Muscle of back (tissue), 3 donors: ENCODE measurements at regions not wholly inside any gene's neighbourhood (a gene's known extent, or its start where the extent isn't known, plus 50 kb on each side); places are given as distances from the start of the nearest gene placed in this dataset.
"Not testable (repeated sequence)": the region's sequence is repeated elsewhere in the genome, so short reads cannot be mapped to it uniquely, and the experiment has no call there.

Experiments
- DNase-seq, 3 donors: peaks; one replicate each; pipeline versions ENCODE4 v3.0.0 to v3.0.0-alpha.2; 2013

- DNase-seq, result no peak
These were observed 237.2 kb downstream of the TOX3 start for GRCh38 chr16:52309446-52310416.

GRCh38 chr16:52308051-52308450, 238.9 kb downstream of the TOX3 start:
- DNase-seq, result no peak

DNA sequence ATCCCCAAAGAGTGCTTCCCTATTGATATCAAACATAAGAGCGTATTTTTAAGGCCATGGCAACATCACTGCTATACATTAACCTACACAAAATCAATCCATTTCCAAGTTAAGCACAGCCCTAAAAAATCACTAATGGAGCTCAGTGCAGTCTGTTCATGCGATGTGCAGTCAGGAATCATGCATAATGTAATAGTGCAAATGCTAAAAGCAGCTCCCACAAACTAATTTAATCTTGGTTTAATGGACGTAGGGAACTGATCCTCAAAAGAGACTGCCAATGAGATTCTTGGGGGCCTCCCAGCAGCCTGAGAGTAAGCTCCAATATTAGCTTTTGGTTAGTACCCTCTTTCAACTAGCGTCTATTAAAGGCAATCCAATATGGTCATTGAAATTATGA, 245.9 kb downstream of the TOX3 start:
- DNase-seq, result no peak

- DNase-seq, result no peak
These were observed 248.2 kb downstream of the TOX3 start for GRCh38 chr16:52298769-52299168.

- DNase-seq, result not testable (repeated sequence)
These were observed 250.1 kb downstream of the TOX3 start for GRCh38 chr16:52296706-52297315.

DNA sequence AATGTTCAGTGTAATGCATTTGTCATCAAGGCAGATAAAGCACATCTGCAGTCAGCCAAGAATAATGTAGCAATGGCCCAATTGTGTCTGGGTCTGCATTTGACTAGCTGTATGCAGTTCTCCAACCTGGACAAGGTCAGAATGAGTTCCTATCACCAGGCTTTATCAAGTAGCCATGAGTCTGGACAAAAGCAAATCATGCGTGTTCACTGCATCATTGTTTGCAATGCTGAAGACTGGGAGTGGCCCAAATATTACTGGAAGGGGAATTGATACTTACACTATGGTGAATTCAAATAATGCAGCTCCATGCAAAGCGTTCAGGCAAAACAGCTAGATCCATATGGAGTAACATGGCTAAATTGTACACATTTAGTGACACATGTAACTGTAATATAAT, 250.9 kb downstream of the TOX3 start:
- DNase-seq, result no peak

DNA sequence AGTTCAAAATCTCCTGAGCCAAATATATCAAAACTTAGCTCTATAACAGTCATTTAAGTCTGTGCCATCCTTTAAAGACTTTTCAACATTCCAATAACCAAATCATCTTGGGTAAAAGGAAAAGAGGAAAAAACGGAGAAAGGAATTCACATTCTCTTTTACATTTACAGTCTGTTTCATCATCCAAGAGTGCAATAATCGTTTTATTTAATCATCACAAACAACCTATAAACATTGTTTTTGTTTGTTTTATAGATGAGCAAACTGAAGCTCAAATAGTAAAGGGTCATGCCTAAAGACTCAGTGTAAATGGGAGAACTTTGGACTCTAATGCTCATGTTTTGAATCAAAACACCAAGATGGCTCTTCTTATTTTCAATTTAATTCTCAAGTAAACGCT, 252.3 kb downstream of the TOX3 start:
- DNase-seq, result no peak

DNA sequence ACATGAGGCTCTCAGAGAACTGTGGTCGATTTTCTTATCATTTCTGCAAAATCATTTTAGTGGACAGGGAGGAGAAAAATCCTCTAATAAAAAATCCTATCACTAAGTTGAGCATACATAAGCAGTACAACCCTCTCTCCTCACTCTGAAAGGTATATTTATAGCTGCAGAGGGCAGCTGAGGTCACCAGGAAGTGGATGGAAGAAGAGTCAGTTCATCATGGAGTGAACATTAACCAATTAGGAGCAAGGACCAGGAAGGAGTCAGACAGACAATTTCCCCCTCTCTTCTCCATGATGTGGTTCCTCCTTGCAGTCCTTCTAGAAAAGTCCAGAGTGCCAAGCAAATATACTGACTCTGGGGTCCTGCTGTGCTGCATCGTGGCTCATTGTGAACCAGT, 253.7 kb downstream of the TOX3 start:
- DNase-seq, result no peak

GRCh38 chr16:52283584-52284375, 263.2 kb downstream of the TOX3 start:
- no peak for DNase-seq

- peak in 1 of 3 donors; percentile 6 for DNase-seq
These were observed 263.9 kb downstream of the TOX3 start for GRCh38 chr16:52283018-52283417.

GRCh38 chr16:52280086-52280485, 266.9 kb downstream of the TOX3 start:
- DNase-seq, result no peak

GRCh38 chr16:52271088-52271750, 275.7 kb downstream of the TOX3 start:
- DNase-seq, result peak in 1 of 3 donors; percentile 5

DNA sequence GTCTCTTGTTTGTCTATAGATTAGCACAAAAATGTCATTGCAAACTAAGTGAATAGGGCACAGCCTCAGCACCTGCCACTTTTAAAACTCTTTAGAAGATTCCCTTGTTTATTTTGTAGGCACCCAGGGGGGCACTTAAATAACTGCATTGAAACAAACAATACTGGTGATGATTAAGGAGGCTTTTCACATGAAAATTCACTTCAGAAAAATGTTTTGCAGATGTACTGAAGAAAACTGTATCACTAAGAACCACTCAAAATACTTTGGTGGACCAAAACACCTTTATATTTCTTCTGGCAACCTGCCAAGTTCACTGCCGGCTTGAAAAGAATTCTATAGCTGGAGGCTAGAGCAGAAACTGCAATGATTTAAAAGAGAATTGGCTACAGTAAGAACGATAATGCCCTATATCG, 281.5 kb downstream of the TOX3 start:
- peak in 1 of 3 donors; percentile 2 for DNase-seq

GRCh38 chr16:52257534-52257933, 289.4 kb downstream of the TOX3 start:
- no peak for DNase-seq

DNA sequence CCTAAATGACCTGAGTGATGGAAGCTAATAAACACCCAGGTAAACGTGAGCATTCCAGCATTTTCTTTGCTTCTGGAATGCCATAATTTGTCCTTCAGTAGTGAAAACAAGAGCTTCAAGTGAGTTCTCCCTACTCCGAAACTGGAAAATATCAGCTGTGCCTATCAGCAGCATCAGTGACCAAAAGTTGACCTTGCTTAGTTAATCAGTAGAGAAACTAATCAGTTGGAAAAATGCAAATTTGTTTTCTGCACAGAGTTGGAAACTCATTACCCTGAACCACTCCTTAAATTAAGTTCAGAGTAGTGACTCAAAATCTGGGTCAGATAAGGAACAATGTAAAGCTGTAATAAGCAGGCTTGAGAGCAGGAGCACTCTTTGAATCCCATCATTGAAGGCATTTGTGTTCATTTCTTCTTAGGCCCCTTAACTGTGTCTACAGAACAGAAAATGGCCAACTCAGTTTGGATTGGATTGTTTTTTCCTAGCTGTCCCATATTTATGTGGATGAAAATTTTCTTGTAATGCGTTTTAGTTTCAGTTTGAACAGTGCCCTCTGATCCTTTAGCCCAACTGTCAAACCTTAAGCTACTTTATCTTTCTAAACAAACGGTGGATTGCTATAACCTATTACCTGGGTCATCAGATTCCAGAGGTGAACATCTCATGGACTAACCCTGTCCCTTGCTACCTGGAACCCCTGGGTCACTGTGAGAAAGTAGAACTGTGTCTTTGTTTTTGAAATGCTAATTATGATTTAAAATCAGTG, 290.4 kb downstream of the TOX3 start:
- DNase-seq, result no peak

DNA sequence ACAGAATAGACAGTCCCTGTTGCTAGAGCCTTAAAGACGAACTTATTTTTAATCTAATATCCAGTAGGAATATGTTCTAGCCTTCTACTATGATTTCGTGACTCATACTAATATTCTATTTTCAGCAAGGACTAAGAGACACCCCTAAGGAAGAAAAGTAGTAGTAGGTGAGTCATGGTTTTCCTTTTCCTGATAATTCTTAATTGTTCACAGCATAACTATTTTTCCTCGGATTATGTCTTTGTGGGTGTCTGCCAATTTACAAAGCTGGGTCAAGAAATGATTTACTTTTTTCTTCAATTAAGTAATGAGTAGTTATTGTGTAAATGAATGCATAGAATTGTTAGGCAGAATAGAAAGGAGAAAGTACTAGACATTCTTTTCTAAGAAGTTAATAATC, 292.2 kb downstream of the TOX3 start:
- no peak for DNase-seq

DNA sequence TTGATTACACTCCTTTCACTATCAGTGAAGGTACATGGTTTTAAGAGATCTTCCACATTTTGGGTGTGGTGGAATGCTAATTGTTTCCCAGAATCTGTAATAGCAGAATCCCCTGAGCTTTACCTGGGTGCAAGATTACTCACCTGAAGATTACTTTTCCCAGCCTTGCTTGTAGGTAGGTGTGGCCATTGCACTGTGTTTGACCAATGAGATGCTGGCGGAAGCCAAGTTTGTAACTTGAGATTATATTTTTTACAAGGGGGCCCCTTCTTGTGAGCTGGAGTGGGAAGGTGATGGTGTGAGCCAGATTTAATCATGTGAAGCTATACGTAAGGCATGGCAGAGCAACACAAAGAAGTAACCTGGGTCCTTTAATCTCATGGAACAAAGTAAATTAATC, 294.3 kb downstream of the TOX3 start:
- no peak for DNase-seq

DNA sequence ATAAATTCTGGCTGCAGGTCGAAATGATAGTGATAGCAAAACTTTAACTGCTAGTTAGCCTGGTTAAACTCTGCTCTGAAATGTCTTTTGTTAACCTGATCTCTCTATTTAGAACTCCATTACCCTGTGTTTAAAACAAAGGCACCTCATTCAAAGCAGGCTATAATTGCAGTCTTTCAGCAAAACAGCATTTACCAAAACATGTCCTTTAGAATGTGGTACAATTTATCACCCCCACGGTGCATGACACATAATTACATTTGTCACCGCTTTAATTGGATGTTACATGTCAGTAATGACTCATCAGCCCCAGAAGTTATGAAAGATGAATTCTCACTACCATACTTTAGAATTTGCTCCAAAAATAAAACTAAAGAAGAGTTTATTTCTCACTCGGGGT, 295.4 kb downstream of the TOX3 start:
- no peak for DNase-seq

- DNase-seq, result no peak
These were observed 299.2 kb downstream of the TOX3 start for GRCh38 chr16:52247737-52248136.

DNA sequence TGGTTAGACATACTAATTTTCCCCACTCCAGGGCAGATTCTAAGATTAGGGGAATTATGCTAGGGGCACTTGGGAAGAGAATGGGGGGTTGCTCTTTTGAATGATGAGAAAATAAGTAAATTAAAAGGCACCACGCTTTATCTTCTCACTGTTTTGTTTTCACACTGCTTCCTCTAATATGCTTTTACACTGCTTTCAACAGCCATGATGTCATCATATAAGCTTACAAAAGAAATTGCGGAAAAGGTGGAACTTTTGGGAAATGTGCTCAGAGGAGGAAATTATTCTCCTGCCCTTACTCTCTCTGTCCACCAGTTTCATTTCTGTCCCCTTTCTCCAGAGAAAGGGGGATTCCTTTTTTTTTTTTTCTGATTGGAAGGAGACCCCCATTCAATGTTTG, 308.2 kb downstream of the TOX3 start:
- no peak for DNase-seq

GRCh38 chr16:52237823-52238222, 309.1 kb downstream of the TOX3 start:
- no peak for DNase-seq
